ENCODE measurements at regions not wholly inside any gene's neighbourhood (a gene's known extent, or its start where the extent isn't known, plus 50 kb on each side); places are given as distances from the start of the nearest gene placed in this dataset.

GRCh38 chr13:88736026-88736425 is 1064.9 kb downstream of the SLITRK5 start:
- DNase-seq (ENCODE audit: low read depth, low spot score) = no peak
- no peak for TF ChIP-seq CTCF (IDR thresholded peaks at IDR 0.05; ENCODE audit: low read depth, low read length)
- CTCF ChIA-PET = no interaction called here

DNA sequence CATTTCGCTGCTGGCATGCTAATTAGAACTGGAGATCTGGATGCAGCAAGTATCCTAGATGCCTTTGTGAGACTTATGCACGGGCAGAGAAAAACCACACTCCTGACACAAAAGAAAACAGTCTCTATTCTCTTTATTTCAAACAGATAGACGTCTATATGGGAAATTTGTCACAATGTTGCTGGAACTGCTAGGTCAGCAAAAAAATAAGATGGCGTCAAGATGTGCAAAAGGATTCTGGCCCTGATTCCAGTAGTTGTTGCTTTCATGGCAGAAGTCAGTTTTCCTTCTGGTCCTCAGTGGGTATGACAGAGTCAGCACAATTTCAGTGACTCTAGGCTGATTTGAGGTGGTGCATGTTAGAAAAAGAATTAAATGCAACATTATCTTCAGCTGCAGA is 1068.0 kb downstream of the SLITRK5 start:
- Histone ChIP-seq H3K4me3 (ENCODE audit: low read depth, low read length) (no peak overlapping the region), H3K27me3 (ENCODE audit: control insufficient read depth, insufficient read depth, low read length) (no peaks in the 10 kb centered on the region), H3K9me3 (ENCODE audit: control insufficient read depth, insufficient read depth, low read length) (peaks cover 3% of the 10 kb centered on the region; the same call in 1 of the 2 replicates), H3K27ac (ENCODE audit: low read depth, low read length) (no peak overlapping the region)
- POLR2A ChIA-PET = no interaction called here
- DNase-seq (ENCODE audit: low read depth, low spot score) = no peak
- TF ChIP-seq CTCF (IDR thresholded peaks at IDR 0.05; ENCODE audit: low read depth, low read length) = no peak
- CTCF ChIA-PET = no interaction called here

More at GRCh38 chr13:88736026-88736425, 1064.9 kb downstream of the SLITRK5 start:
- no peak overlapping the region for H3K4me3 ChIP-seq (ENCODE audit: low read depth, low read length)
- POLR2A ChIA-PET = no interaction called here
- H3K9me3 ChIP-seq (ENCODE audit: control insufficient read depth, insufficient read depth, low read length) = peaks cover 3% of the 10 kb centered on the region; the same call in 1 of the 2 replicates
- no peak overlapping the region for H3K27ac ChIP-seq (ENCODE audit: low read depth, low read length)
- no peaks in the 10 kb centered on the region for H3K27me3 ChIP-seq (ENCODE audit: control insufficient read depth, insufficient read depth, low read length)

DNA sequence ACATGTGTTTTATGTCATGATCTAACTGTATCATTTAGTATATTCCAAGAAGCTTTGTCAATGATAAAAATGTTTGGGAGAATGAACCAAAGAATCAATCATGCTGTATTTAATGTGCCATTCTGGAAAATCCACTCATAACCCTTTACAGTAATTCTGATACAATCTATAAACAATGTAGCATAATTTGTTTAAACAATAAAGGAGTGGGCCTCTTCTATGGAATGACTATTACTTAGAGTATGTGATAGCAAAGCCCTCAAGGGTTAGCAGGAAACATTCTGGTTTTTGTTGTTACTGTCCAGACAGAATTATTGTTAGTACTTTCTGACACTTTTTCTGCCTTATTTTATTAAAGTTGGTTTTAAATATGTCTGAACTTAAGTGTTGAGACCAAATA is 1073.1 kb downstream of the SLITRK5 start:
- Histone ChIP-seq H3K4me3 (ENCODE audit: low read depth, low read length) (no peak overlapping the region), H3K9me3 (ENCODE audit: control insufficient read depth, insufficient read depth, low read length) (no peaks in the 10 kb centered on the region), H3K27me3 (ENCODE audit: control insufficient read depth, insufficient read depth, low read length) (no peaks in the 10 kb centered on the region), H3K27ac (ENCODE audit: low read depth, low read length) (no peak overlapping the region)
- ChIA-PET POLR2A (no interaction called here), CTCF (no interaction called here)
- DNase-seq (ENCODE audit: low read depth, low spot score) = no peak
- TF ChIP-seq CTCF (IDR thresholded peaks at IDR 0.05; ENCODE audit: low read depth, low read length) = no peak

GRCh38 chr13:88745011-88745410 is 1073.8 kb downstream of the SLITRK5 start:
- DNase-seq (ENCODE audit: low read depth, low spot score) = no peak
- ChIA-PET POLR2A (no interaction called here), CTCF (no interaction called here)
- H3K27ac ChIP-seq (ENCODE audit: low read depth, low read length) = no peak overlapping the region
- no peaks in the 10 kb centered on the region for H3K27me3 ChIP-seq (ENCODE audit: control insufficient read depth, insufficient read depth, low read length)
- no peaks in the 10 kb centered on the region; the same call in 1 of the 2 replicates for H3K9me3 ChIP-seq (ENCODE audit: control insufficient read depth, insufficient read depth, low read length)
- no peak for TF ChIP-seq CTCF (IDR thresholded peaks at IDR 0.05; ENCODE audit: low read depth, low read length)
- H3K4me3 ChIP-seq (ENCODE audit: low read depth, low read length) = no peak overlapping the region

- Histone ChIP-seq H3K27me3 (ENCODE audit: control insufficient read depth, insufficient read depth, low read length) (no peaks in the 10 kb centered on the region), H3K9me3 (ENCODE audit: control insufficient read depth, insufficient read depth, low read length) (no peaks in the 10 kb centered on the region; the same call in 1 of the 2 replicates), H3K27ac (ENCODE audit: low read depth, low read length) (no peak overlapping the region), H3K4me3 (ENCODE audit: low read depth, low read length) (no peak overlapping the region)
- no peak for DNase-seq (ENCODE audit: low read depth, low spot score)
- TF ChIP-seq CTCF (IDR thresholded peaks at IDR 0.05; ENCODE audit: low read depth, low read length) = no peak
- CTCF ChIA-PET = no interaction called here
- POLR2A ChIA-PET = no interaction called here
Measured at GRCh38 chr13:88752041-88752440, 1080.9 kb downstream of the SLITRK5 start.

Measured in AG04450 (cell line).